ENCODE measurements at regions not wholly inside any gene's neighbourhood (a gene's known extent, or its start where the extent isn't known, plus 50 kb on each side); places are given as distances from the start of the nearest gene placed in this dataset.

GRCh38 chr4:85368932-85369331 is 106.0 kb upstream of the ARHGAP24 start:
- no peak for TF ChIP-seq CTCF (IDR thresholded peaks at IDR 0.05 in 8 of 11, conservative IDR thresholded peaks at IDR 0.05 in 3 of 11)
- TF ChIP-seq POLR2A (IDR thresholded peaks at IDR 0.05): no peak
